ENCODE measurements at regions not wholly inside any gene's neighbourhood (a gene's known extent, or its start where the extent isn't known, plus 50 kb on each side); places are given as distances from the start of the nearest gene placed in this dataset.

GRCh38 chr2:151150331-151151320 is 111.0 kb downstream of the RBM43 start:
- TF ChIP-seq, protein P1, sequence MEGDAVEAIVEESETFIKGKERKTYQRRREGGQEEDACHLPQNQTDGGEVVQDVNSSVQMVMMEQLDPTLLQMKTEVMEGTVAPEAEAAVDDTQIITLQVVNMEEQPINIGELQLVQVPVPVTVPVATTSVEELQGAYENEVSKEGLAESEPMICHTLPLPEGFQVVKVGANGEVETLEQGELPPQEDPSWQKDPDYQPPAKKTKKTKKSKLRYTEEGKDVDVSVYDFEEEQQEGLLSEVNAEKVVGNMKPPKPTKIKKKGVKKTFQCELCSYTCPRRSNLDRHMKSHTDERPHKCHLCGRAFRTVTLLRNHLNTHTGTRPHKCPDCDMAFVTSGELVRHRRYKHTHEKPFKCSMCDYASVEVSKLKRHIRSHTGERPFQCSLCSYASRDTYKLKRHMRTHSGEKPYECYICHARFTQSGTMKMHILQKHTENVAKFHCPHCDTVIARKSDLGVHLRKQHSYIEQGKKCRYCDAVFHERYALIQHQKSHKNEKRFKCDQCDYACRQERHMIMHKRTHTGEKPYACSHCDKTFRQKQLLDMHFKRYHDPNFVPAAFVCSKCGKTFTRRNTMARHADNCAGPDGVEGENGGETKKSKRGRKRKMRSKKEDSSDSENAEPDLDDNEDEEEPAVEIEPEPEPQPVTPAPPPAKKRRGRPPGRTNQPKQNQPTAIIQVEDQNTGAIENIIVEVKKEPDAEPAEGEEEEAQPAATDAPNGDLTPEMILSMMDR (IDR thresholded peaks at IDR 0.05): no peak
- TF ChIP-seq EZH2phosphoT487 (IDR thresholded peaks at IDR 0.05): no peak
